Smooth muscle cell (in vitro differentiated cells): ENCODE measurements at regions not wholly inside any gene's neighbourhood (a gene's known extent, or its start where the extent isn't known, plus 50 kb on each side); places are given as distances from the start of the nearest gene placed in this dataset.

Experiments
- DNase-seq: peaks from one replicate; lab custom pipeline; 2025; ENCODE audit not compliant: unreplicated experiment; lab: John Stamatoyannopoulos, UW
- H2AFZ ChIP-seq: fragments of 200-600 bp; sonication (generic); 2 replicates; pipeline ENCODE4 v1.6.0; 2016; ENCODE audit warnings: antibody characterized with exemption, low read depth, mild to moderate bottlenecking
- H3F3A ChIP-seq: fragments of 200-600 bp; sonication (generic); 2 replicates; pipeline ENCODE4 v1.6.0; 2017; ENCODE audit warnings: antibody characterized with exemption, low read depth
- H3K27ac ChIP-seq: fragments of 200-600 bp; sonication (generic); 2 replicates; pipeline ENCODE4 v1.5.1; 2016; ENCODE audit warnings: low read depth, mild to moderate bottlenecking
- H3K27me3 ChIP-seq: fragments of 200-600 bp; sonication (generic); 2 replicates; pipeline ENCODE4 v1.6.1; 2016; ENCODE audit warnings: low read depth, mild to moderate bottlenecking
- H3K36me3 ChIP-seq: fragments of 200-600 bp; sonication (generic); 2 replicates; pipeline ENCODE4 v1.5.1; 2016; ENCODE audit warnings: low read depth
- H3K4me1 ChIP-seq: fragments of 200-600 bp; sonication (generic); 2 replicates; pipeline ENCODE4 v1.5.1; 2016; ENCODE audit warnings: low read depth
- H3K4me2 ChIP-seq: fragments of 200-600 bp; sonication (generic); 2 replicates; pipeline ENCODE4 v1.6.0; 2016; ENCODE audit warnings: mild to moderate bottlenecking
- H3K4me3 ChIP-seq: fragments of 200-600 bp; sonication (generic); 2 replicates; pipeline ENCODE4 v1.5.1; 2016; ENCODE audit warnings: mild to moderate bottlenecking
- H3K79me2 ChIP-seq: fragments of 200-600 bp; sonication (generic); 2 replicates; pipeline ENCODE4 v1.6.0; 2016; ENCODE audit warnings: low read depth, mild to moderate bottlenecking
- H3K9ac ChIP-seq: fragments of 200-600 bp; sonication (generic); 2 replicates; pipeline ENCODE4 v1.6.0; 2016; ENCODE audit warnings: low read depth
- H3K9me3 ChIP-seq: fragments of 200-600 bp; sonication (generic); replicated peaks from 2 replicates; pipeline ENCODE4 v1.5.1; 2016; ENCODE audit warnings: low read depth
- H4K20me1 ChIP-seq: fragments of 200-600 bp; sonication (generic); 2 replicates; pipeline ENCODE4 v1.6.0; 2016; ENCODE audit warnings: low read depth
- WGBS: methylation state at CpG from one replicate; pipeline ENCODE4 v1.1.7; 2016; ENCODE audit warnings: low lambda C conversion rate; 5-methylcytosine and 5-hydroxymethylcytosine counted together
- TF ChIP-seq, protein P1 (sequence below): fragments of 200-600 bp; sonication (generic); IDR thresholded peaks from 2 replicates; pipeline ENCODE4 v1.5.1; 2017; ENCODE audit warnings: borderline replicate concordance, mild to moderate bottlenecking, antibody characterized with exemption; ENCODE audit not compliant: insufficient read depth, poor library complexity, severe bottlenecking

DNA sequence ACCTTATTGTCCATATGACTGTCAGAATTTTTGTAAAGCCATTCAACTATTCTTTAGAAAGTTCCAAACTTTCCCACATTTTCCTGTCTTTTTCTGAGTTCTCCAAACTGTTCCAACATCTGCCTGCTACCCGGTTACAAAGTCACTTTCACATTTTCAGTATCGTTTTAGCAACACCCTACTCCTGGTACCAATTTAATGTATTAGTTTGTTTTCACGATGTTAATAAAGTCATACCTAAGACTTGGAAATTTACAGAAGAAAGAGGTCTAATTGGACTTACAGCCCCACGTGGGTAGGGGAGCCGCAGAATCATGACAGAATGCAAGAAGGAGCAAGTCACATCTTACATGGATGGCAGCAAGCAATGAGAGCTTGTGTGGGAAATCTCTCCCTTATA, 867.8 kb downstream of the AMY1C start:
- H3K4me3 ChIP-seq = no peak overlapping the region
- H3K27ac ChIP-seq = no peak overlapping the region
- no peaks in the 10 kb centered on the region for H3F3A ChIP-seq
- H3K4me2 ChIP-seq = no peak overlapping the region
- H3K4me1 ChIP-seq = no peaks in the 10 kb centered on the region
- peaks cover 10% of the 10 kb centered on the region for H3K9me3 ChIP-seq
- no peaks in the 10 kb centered on the region for H3K79me2 ChIP-seq
- no peaks in the 10 kb centered on the region for H3K36me3 ChIP-seq
- TF ChIP-seq, protein P1, sequence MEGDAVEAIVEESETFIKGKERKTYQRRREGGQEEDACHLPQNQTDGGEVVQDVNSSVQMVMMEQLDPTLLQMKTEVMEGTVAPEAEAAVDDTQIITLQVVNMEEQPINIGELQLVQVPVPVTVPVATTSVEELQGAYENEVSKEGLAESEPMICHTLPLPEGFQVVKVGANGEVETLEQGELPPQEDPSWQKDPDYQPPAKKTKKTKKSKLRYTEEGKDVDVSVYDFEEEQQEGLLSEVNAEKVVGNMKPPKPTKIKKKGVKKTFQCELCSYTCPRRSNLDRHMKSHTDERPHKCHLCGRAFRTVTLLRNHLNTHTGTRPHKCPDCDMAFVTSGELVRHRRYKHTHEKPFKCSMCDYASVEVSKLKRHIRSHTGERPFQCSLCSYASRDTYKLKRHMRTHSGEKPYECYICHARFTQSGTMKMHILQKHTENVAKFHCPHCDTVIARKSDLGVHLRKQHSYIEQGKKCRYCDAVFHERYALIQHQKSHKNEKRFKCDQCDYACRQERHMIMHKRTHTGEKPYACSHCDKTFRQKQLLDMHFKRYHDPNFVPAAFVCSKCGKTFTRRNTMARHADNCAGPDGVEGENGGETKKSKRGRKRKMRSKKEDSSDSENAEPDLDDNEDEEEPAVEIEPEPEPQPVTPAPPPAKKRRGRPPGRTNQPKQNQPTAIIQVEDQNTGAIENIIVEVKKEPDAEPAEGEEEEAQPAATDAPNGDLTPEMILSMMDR = no peak
- no peak for DNase-seq
- H2AFZ ChIP-seq = no peak overlapping the region
- no peaks in the 10 kb centered on the region for H4K20me1 ChIP-seq
- H3K9ac ChIP-seq = no peak overlapping the region
- no peaks in the 10 kb centered on the region for H3K27me3 ChIP-seq
- 91% methylated on average over 5 of the region's 5 CpGs for WGBS

DNA sequence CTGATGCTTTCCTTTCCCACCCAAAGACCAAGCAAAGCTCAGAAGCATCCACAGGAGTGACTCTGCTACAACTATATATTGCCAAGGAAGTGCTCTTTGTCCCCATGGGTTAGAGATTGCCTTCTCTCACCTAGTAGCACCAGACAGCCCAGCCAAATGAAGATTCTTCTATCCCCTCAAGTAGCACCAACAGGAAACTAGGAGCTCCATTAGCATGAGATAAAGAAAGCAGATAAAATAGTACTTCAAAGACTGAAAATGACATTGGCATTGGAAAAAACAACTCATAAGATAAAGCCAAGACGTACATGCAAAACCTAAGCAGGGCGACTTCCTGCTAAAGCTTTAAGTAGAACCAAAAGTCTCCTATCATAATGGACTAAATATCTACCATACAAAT, 871.5 kb downstream of the AMY1C start:
- 54% methylated on average over 2 of the region's 2 CpGs for WGBS
- no peaks in the 10 kb centered on the region for H3F3A ChIP-seq
- H3K4me1 ChIP-seq = no peaks in the 10 kb centered on the region
- H3K4me3 ChIP-seq = no peak overlapping the region
- H2AFZ ChIP-seq = no peak overlapping the region
- H3K79me2 ChIP-seq = no peaks in the 10 kb centered on the region
- H4K20me1 ChIP-seq = no peaks in the 10 kb centered on the region
- DNase-seq = no peak
- H3K9ac ChIP-seq = no peak overlapping the region
- H3K9me3 ChIP-seq = peaks cover 10% of the 10 kb centered on the region
- H3K27me3 ChIP-seq = no peaks in the 10 kb centered on the region
- H3K36me3 ChIP-seq = no peaks in the 10 kb centered on the region
- no peak overlapping the region for H3K27ac ChIP-seq
- no peak overlapping the region for H3K4me2 ChIP-seq
- TF ChIP-seq, protein P1 = no peak

DNA sequence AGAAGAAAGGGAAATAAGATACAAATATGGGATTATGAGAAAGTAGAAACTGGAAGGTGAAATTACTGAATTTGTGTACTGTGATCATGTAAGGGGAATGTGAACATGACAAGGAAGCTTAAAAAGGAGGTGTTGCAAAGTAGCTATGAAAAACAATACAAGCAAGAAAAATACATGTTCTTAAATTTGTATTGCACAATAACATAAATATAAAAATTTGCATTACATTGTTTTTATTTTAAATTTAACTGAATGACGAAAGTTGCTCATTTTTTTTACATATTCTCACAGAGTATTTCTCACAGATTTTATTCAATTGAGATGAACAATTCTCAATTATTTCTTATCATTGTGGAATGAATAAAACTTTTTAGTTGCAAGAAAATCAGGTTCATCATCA, 874.8 kb downstream of the AMY1C start:
- Histone ChIP-seq H3F3A (no peaks in the 10 kb centered on the region), H3K27ac (no peak overlapping the region), H3K27me3 (no peaks in the 10 kb centered on the region), H2AFZ (no peak overlapping the region), H3K79me2 (no peaks in the 10 kb centered on the region), H3K4me2 (no peak overlapping the region), H3K9ac (no peak overlapping the region), H3K36me3 (no peaks in the 10 kb centered on the region), H4K20me1 (no peaks in the 10 kb centered on the region), H3K4me3 (no peak overlapping the region), H3K4me1 (no peaks in the 10 kb centered on the region), H3K9me3 (no peaks in the 10 kb centered on the region)
- no peak for DNase-seq
- WGBS = 88% methylated on average over 1 of the region's 1 CpG
- TF ChIP-seq, protein P1 = no peak

DNA sequence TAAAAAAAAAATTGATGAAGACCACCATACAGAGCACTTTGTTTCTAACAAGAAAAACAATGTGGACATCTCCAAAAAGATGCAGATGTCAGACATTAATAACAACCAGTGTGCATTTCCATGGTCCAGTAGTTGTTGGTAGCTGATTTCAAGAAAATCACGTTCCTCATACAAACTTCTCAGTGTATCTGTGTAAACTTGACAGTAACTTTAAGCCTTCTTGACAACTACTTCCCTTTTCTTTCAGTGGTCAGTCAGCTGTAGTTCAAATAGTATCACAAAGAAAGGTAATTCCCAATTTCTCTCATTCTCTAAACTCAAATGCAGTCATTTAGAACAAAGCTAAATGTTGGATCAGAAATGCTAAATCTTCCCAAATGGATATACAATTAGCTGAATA, 879.9 kb downstream of the AMY1C start:
- Histone ChIP-seq H3K9me3 (no peaks in the 10 kb centered on the region), H4K20me1 (no peaks in the 10 kb centered on the region), H2AFZ (no peak overlapping the region), H3K4me1 (no peaks in the 10 kb centered on the region), H3K27me3 (no peaks in the 10 kb centered on the region), H3K4me2 (no peak overlapping the region), H3K9ac (no peak overlapping the region), H3K79me2 (no peaks in the 10 kb centered on the region), H3K36me3 (no peaks in the 10 kb centered on the region), H3K4me3 (no peak overlapping the region), H3F3A (no peaks in the 10 kb centered on the region), H3K27ac (no peak overlapping the region)
- TF ChIP-seq, protein P1 = no peak
- 78% methylated on average over 1 of the region's 1 CpG for WGBS
- DNase-seq = no peak
